ENCODE measurements at regions not wholly inside any gene's neighbourhood (a gene's known extent, or its start where the extent isn't known, plus 50 kb on each side); places are given as distances from the start of the nearest gene placed in this dataset.

DNA sequence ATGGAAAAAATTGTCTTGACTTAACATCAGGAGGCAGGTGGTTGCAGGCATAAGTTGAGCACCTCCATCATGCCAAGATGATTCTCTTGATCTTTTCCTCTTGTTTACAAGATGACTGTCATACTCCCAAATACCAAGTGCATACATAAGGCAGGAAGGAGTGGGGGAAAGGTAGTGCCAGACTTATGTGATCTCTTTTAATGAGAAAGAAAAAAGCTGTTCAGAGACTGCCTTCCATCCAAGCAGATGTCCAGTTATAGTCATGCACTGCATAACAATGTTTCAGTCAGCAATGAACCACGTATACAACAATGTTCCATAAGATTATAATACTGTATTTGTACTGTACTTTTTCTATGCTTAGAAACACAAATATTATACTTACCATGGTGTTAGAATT lies 135.7 kb downstream of the EHF start:
- Histone ChIP-seq H3K23ac (ENCODE audit: insufficient read length) (no peak overlapping the region), H3K4me3 (ENCODE audit: extremely low read depth in 1 of 4, insufficient read depth in 2 of 4, low read depth in 3 of 4, low read length in 4 of 4) (no peak overlapping the region), H2BK5ac (ENCODE audit: low read depth, low read length) (no peak overlapping the region), H3K79me2 (ENCODE audit: control insufficient read depth in 1 of 2, insufficient read depth in 2 of 2, low read length in 2 of 2) (no peaks in the 10 kb centered on the region), H3K9me3 (ENCODE audit: insufficient read depth in 2 of 2, low read depth in 1 of 2, low read length in 1 of 2) (no peaks in the 10 kb centered on the region), H2AFZ (ENCODE audit: low read length) (no peak overlapping the region), H3K4me2 (ENCODE audit: insufficient read depth in 1 of 2, low read depth in 2 of 2, low read length in 2 of 2) (no peak overlapping the region), H4K20me1 (replicated peaks in 1 of 2; ENCODE audit: control insufficient read depth in 1 of 2, insufficient read depth in 2 of 2, low read length in 2 of 2) (peaks cover 0 to under 1% of the 10 kb centered on the region in 2 experiments), H4K91ac (replicated peaks; ENCODE audit: insufficient read length, low read length) (no peak overlapping the region), H3K79me1 (ENCODE audit: low read depth, low read length) (no peaks in the 10 kb centered on the region), H3K4me1 (replicated peaks in 1 of 4; ENCODE audit: control insufficient read depth in 3 of 4, insufficient read depth in 4 of 4, low read length in 3 of 4) (no peaks in the 10 kb centered on the region), H3K18ac (ENCODE audit: extremely low read depth, low read length) (no peak overlapping the region), H3K27me3 (replicated peaks in 1 of 4; ENCODE audit: control insufficient read depth in 3 of 4, extremely low read depth in 1 of 4, insufficient read depth in 3 of 4, low read length in 3 of 4) (peaks cover 0 to 1% (median 0%) of the 10 kb centered on the region in 4 experiments; a peak in 1 of 7 replicates), H3K4ac (replicated peaks; ENCODE audit: insufficient read length, low read depth, low read length) (no peak overlapping the region), H2BK15ac (ENCODE audit: low read length) (no peak overlapping the region), H3K36me3 (ENCODE audit: control insufficient read depth in 2 of 4, insufficient read depth in 4 of 4, low read length in 3 of 4) (peaks cover 0 to 28% (median 2%) of the 10 kb centered on the region in 4 experiments; a peak in 4 of 8 replicates), H2BK120ac (replicated peaks; ENCODE audit: low read depth, low read length) (no peak overlapping the region), H3K23me2 (ENCODE audit: low read depth, low read length) (no peaks in the 10 kb centered on the region), H2BK12ac (ENCODE audit: low read depth, low read length) (no peak overlapping the region), H2AK5ac (ENCODE audit: low read depth, low read length) (no peak overlapping the region), H3K9ac (replicated peaks in 1 of 4; ENCODE audit: extremely low read depth in 1 of 4, low read depth in 3 of 4, low read length in 3 of 4) (no peak overlapping the region), H4K8ac (ENCODE audit: extremely low read depth, insufficient read depth, low read length) (no peak overlapping the region), H3K56ac (replicated peaks; ENCODE audit: insufficient read length, low read depth, low read length) (no peak overlapping the region), H3K14ac (ENCODE audit: insufficient read length) (no peak overlapping the region), H3K27ac (ENCODE audit: low read depth, low read length) (no peak overlapping the region), H2BK20ac (ENCODE audit: low read length) (no peak overlapping the region), H4K5ac (ENCODE audit: insufficient read length, low read depth, low read length) (no peak overlapping the region)
- FAIRE-seq (no peak), DNase-seq (ENCODE audit: low read depth in 1 of 2, low spot score in 2 of 2) (no peak)
- TF ChIP-seq FOSL1 (IDR thresholded peaks at IDR 0.05; ENCODE audit: insufficient read depth, low read depth, low read length) (no peak), BACH1 (IDR thresholded peaks at IDR 0.05; ENCODE audit: low read length) (no peak), GTF2F1 (IDR thresholded peaks at IDR 0.05; ENCODE audit: borderline replicate concordance, low read depth, low read length) (no peak), PHF8 (conservative IDR thresholded peaks at IDR 0.05; ENCODE audit: low read depth, low read length) (no peak), CBX8 (IDR thresholded peaks at IDR 0.05; ENCODE audit: borderline replicate concordance, low read depth, low read length) (no peak), POLR2AphosphoS5 (IDR thresholded peaks at IDR 0.05; ENCODE audit: low read depth, low read length) (no peak), KDM1A (IDR thresholded peaks at IDR 0.05; ENCODE audit: borderline replicate concordance, low read length) (no peak), RBBP5 (IDR thresholded peaks at IDR 0.05; ENCODE audit: borderline replicate concordance, low read depth, low read length) (no peak), CHD1 (IDR thresholded peaks at IDR 0.05; ENCODE audit: low read depth, low read length) (no peak)
- TF ChIP-seq, protein P1, sequence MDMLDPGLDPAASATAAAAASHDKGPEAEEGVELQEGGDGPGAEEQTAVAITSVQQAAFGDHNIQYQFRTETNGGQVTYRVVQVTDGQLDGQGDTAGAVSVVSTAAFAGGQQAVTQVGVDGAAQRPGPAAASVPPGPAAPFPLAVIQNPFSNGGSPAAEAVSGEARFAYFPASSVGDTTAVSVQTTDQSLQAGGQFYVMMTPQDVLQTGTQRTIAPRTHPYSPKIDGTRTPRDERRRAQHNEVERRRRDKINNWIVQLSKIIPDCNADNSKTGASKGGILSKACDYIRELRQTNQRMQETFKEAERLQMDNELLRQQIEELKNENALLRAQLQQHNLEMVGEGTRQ (IDR thresholded peaks at IDR 0.05; ENCODE audit: low read length), result no peak
- TF ChIP-seq, protein P2, sequence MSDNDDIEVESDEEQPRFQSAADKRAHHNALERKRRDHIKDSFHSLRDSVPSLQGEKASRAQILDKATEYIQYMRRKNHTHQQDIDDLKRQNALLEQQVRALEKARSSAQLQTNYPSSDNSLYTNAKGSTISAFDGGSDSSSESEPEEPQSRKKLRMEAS (IDR thresholded peaks at IDR 0.05), result no peak
- ChIA-PET CTCF (ENCODE audit: partially characterized antibody) (interaction anchor here (1.4 kb wide), 1 partner anchor 169 kb away, joined by 4 read pairs; no protein-coding TSS in a partner anchor), POLR2A (ENCODE audit: partially characterized antibody) (no interaction called here)
- 91% methylated on average over 1 of the region's 1 CpG; no CpG with 5 or more reads in 1 of the 2 experiments for WGBS, 2 experiments (ENCODE audit: extremely low coverage in 1 of 2, insufficient coverage in 1 of 2, insufficient read length in 1 of 2, insufficient replicate concordance in 2 of 2, low coverage in 1 of 2, low lambda C conversion rate in 2 of 2, missing lambda C conversion rate in 1 of 2)

All from H1 (cell line).